OCI-LY1 (cell line): ENCODE measurements at regions not wholly inside any gene's neighbourhood (a gene's known extent, or its start where the extent isn't known, plus 50 kb on each side); places are given as distances from the start of the nearest gene placed in this dataset.

Source experiments
- CTCF ChIP-seq: fragments of 200-600 bp; sonication (generic), shearing (Covaris generic); IDR thresholded peaks from 2 replicates; pipeline ENCODE4 v1.5.1; 2017; ENCODE audit warnings: mild to moderate bottlenecking, antibody characterized with exemption, low read length, moderate library complexity, mixed read lengths
- EZH2 ChIP-seq: fragments of 200-600 bp; sonication (generic), shearing (Covaris generic); IDR thresholded peaks from 2 replicates; pipeline ENCODE4 v1.8.0; 2017; ENCODE audit warnings: borderline replicate concordance, mixed run types, mild to moderate bottlenecking, antibody characterized with exemption, low read length, moderate library complexity, mixed read lengths

- no peak for TF ChIP-seq CTCF
- no peak for TF ChIP-seq EZH2
Measured at GRCh38 chr3:16061491-16061890, 113.0 kb upstream of the GALNT15 start.
